H1 (cell line): ENCODE measurements at regions not wholly inside any gene's neighbourhood (a gene's known extent, or its start where the extent isn't known, plus 50 kb on each side); places are given as distances from the start of the nearest gene placed in this dataset.

Experiments
- CTCF ChIA-PET: fragments of 300-600 bp; sonication (Branson Sonifier 250); formaldehyde crosslinking; loops from one replicate; lab custom pipeline; 2021; ENCODE audit not compliant: partially characterized antibody; lab: Charles Lee
- POLR2A ChIA-PET: fragments of 300-600 bp; sonication (Branson Sonifier 250); formaldehyde crosslinking; loops from one replicate; lab custom pipeline; 2021; ENCODE audit warnings: inconsistent platforms; ENCODE audit not compliant: partially characterized antibody; lab: Charles Lee
- DNase-seq, 2 experiments: peaks; one replicate each; pipeline versions ENCODE4 v3.0.0 to v3.0.0-alpha.2; 2010 to 2022; ENCODE audit warnings: low spot score in 2 of 2, low read depth in 1 of 2, mixed read lengths in 1 of 2
- FAIRE-seq: peaks from 2 replicates; lab custom pipeline; 2011; peaks lifted over from hg19 to GRCh38; lab: Jason Lieb, UNC
- H2AFZ ChIP-seq: 2 replicates; pipeline ENCODE4 v1.8.1; 2012; ENCODE audit warnings: low read length, inconsistent platforms
- H2AK5ac ChIP-seq: 2 replicates; pipeline ENCODE4 v1.6.1; 2013; ENCODE audit warnings: low read depth, low read length
- H2BK120ac ChIP-seq: replicated peaks from 2 replicates; pipeline ENCODE3; 2013; ENCODE audit warnings: low read depth, low read length, inconsistent platforms
- H2BK12ac ChIP-seq: 2 replicates; pipeline ENCODE4 v1.6.1; 2013; ENCODE audit warnings: low read depth, low read length
- H2BK15ac ChIP-seq: 2 replicates; pipeline ENCODE4 v1.6.1; 2013; ENCODE audit warnings: low read length
- H2BK20ac ChIP-seq: 2 replicates; pipeline ENCODE4 v1.6.1; 2013; ENCODE audit warnings: low read length
- H2BK5ac ChIP-seq: 2 replicates; pipeline ENCODE4 v1.6.1; 2013; ENCODE audit warnings: low read depth, low read length
- H3K14ac ChIP-seq: 2 replicates; pipeline ENCODE4 v1.6.1; 2013; ENCODE audit warnings: inconsistent platforms; ENCODE audit not compliant: insufficient read length
- H3K18ac ChIP-seq: 2 replicates; pipeline ENCODE4 v1.6.1; 2013; ENCODE audit warnings: low read length; ENCODE audit errors: extremely low read depth
- H3K23ac ChIP-seq: 2 replicates; pipeline ENCODE4 v1.6.1; 2013; ENCODE audit warnings: inconsistent platforms; ENCODE audit not compliant: insufficient read length
- H3K23me2 ChIP-seq: 2 replicates; pipeline ENCODE4 v1.6.1; 2013; ENCODE audit warnings: low read depth, low read length
- H3K27ac ChIP-seq: 2 replicates; pipeline ENCODE4 v1.6.1; 2011; ENCODE audit warnings: low read depth, low read length, inconsistent platforms
- H3K27me3 ChIP-seq, 4 experiments: replicated peaks in 1 of 4; 1 replicate in 1 of 4; 2 replicates in 3 of 4; pipeline versions ENCODE4 v1.6.1 to v1.8.1; 2011 to 2013; ENCODE audit warnings: low read length in 3 of 4, mild to moderate bottlenecking in 3 of 4, inconsistent platforms in 2 of 4, mixed read lengths in 2 of 4, moderate library complexity in 1 of 4; ENCODE audit not compliant: control insufficient read depth in 3 of 4, insufficient read depth in 3 of 4; ENCODE audit errors: extremely low read depth in 1 of 4
- H3K36me3 ChIP-seq, 4 experiments: 2 replicates each; pipeline versions ENCODE4 v1.6.1 to v1.8.1; 2011 to 2013; ENCODE audit warnings: mild to moderate bottlenecking in 4 of 4, low read length in 3 of 4, moderate library complexity in 2 of 4, control low read depth in 1 of 4, inconsistent platforms in 1 of 4; ENCODE audit not compliant: insufficient read depth in 4 of 4, control insufficient read depth in 2 of 4
- H3K4ac ChIP-seq: replicated peaks from 2 replicates; pipeline ENCODE3; 2013; ENCODE audit warnings: low read length, low read depth, mixed read lengths, inconsistent platforms; ENCODE audit not compliant: insufficient read length
- H3K4me1 ChIP-seq, 4 experiments: replicated peaks in 1 of 4; 1 replicate in 1 of 4; 2 replicates in 3 of 4; pipeline versions ENCODE4 v1.6.1 to v1.8.1; 2011 to 2013; ENCODE audit warnings: low read length in 3 of 4, inconsistent platforms in 2 of 4, mixed read lengths in 1 of 4; ENCODE audit not compliant: insufficient read depth in 4 of 4, control insufficient read depth in 3 of 4
- H3K4me2 ChIP-seq, 2 experiments: 2 replicates each; pipeline versions ENCODE4 v1.6.1 to v1.8.1; 2011 to 2013; ENCODE audit warnings: low read depth in 2 of 2, low read length in 2 of 2, control low read depth in 1 of 2, inconsistent platforms in 1 of 2, mild to moderate bottlenecking in 1 of 2; ENCODE audit not compliant: insufficient read depth in 1 of 2
- H3K4me3 ChIP-seq, 4 experiments: fragments of 200-600, 300-600 bp in 1 of 4; sonication (generic), shearing (Covaris generic), sonication (Bioruptor Twin) in 1 of 4; 2 replicates each; pipeline versions ENCODE4 v1.5.1 to v1.8.1; 2011 to 2016; ENCODE audit warnings: low read length in 4 of 4, low read depth in 3 of 4, control low read depth in 2 of 4, inconsistent platforms in 2 of 4, mild to moderate bottlenecking in 2 of 4, mixed read lengths in 1 of 4, moderate library complexity in 1 of 4; ENCODE audit not compliant: insufficient read depth in 2 of 4; ENCODE audit errors: extremely low read depth in 1 of 4
- H3K56ac ChIP-seq: replicated peaks from 2 replicates; pipeline ENCODE3; 2013; ENCODE audit warnings: low read depth, mild to moderate bottlenecking, mixed read lengths, low read length, inconsistent platforms; ENCODE audit not compliant: insufficient read length
- H3K79me1 ChIP-seq: 2 replicates; pipeline ENCODE4 v1.6.1; 2013; ENCODE audit warnings: low read depth, low read length, control low read depth
- H3K79me2 ChIP-seq, 2 experiments: 2 replicates each; pipeline versions ENCODE4 v1.6.1 to v1.8.1; 2012 to 2013; ENCODE audit warnings: low read length in 2 of 2, mild to moderate bottlenecking in 2 of 2, inconsistent platforms in 1 of 2; ENCODE audit not compliant: insufficient read depth in 2 of 2, control insufficient read depth in 1 of 2
- H3K9ac ChIP-seq, 4 experiments: replicated peaks in 1 of 4; 1 replicate in 1 of 4; 2 replicates in 3 of 4; pipeline versions ENCODE4 v1.6.1 to v1.8.1; 2011 to 2013; ENCODE audit warnings: low read depth in 3 of 4, low read length in 3 of 4, control low read depth in 2 of 4, mild to moderate bottlenecking in 2 of 4, moderate library complexity in 2 of 4, inconsistent platforms in 1 of 4; ENCODE audit errors: extremely low read depth in 1 of 4
- H3K9me3 ChIP-seq, 2 experiments: 2 replicates each; pipeline versions ENCODE4 v1.6.1 to v1.8.1; 2012 to 2013; ENCODE audit warnings: mild to moderate bottlenecking in 2 of 2, moderate library complexity in 2 of 2, control low read depth in 1 of 2, inconsistent platforms in 1 of 2, low read depth in 1 of 2, low read length in 1 of 2, mixed read lengths in 1 of 2; ENCODE audit not compliant: insufficient read depth in 2 of 2
- H4K20me1 ChIP-seq, 2 experiments: replicated peaks in 1 of 2; 2 replicates each; pipeline versions ENCODE3 to v1.8.1; 2011 to 2013; ENCODE audit warnings: inconsistent platforms in 2 of 2, low read length in 2 of 2, mild to moderate bottlenecking in 1 of 2; ENCODE audit not compliant: insufficient read depth in 2 of 2, control insufficient read depth in 1 of 2
- H4K5ac ChIP-seq: 2 replicates; pipeline ENCODE4 v1.6.1; 2013; ENCODE audit warnings: low read length, low read depth, mixed read lengths, inconsistent platforms; ENCODE audit not compliant: insufficient read length
- H4K8ac ChIP-seq: 2 replicates; pipeline ENCODE4 v1.8.0; 2013; ENCODE audit warnings: mild to moderate bottlenecking, moderate library complexity, low read length, inconsistent platforms; ENCODE audit not compliant: insufficient read depth; ENCODE audit errors: extremely low read depth
- H4K91ac ChIP-seq: replicated peaks from 2 replicates; pipeline ENCODE3; 2013; ENCODE audit warnings: low read length, mixed read lengths, inconsistent platforms; ENCODE audit not compliant: insufficient read length
- CREB1 ChIP-seq: IDR thresholded peaks from 2 replicates; pipeline ENCODE4 v1.6.1; 2012; ENCODE audit warnings: inconsistent platforms
- JUND ChIP-seq: IDR thresholded peaks from 2 replicates; pipeline ENCODE4 v1.6.1; 2011; ENCODE audit warnings: mild to moderate bottlenecking, improper control_type of control experiment, low read length
- PHF8 ChIP-seq: fragments of 200-600 bp; sonication (generic); conservative IDR thresholded peaks from 2 replicates; pipeline ENCODE4 v1.7.1; 2012; ENCODE audit warnings: low read depth, mild to moderate bottlenecking, inconsistent platforms, low read length, moderate library complexity
- WGBS, 2 experiments: shearing (Covaris generic) in 1 of 2; methylation state at CpG; one replicate each; pipeline versions ENCODE4 v1.1.6 to v1.1.7; 2013 to 2015; ENCODE audit warnings: low lambda C conversion rate in 2 of 2, mixed read lengths in 2 of 2, inconsistent platforms in 1 of 2, low coverage in 1 of 2, missing lambda C conversion rate in 1 of 2; ENCODE audit not compliant: insufficient replicate concordance in 2 of 2, insufficient coverage in 1 of 2, insufficient read length in 1 of 2; ENCODE audit errors: extremely low coverage in 1 of 2, missing lambda C conversion rate in 1 of 2; 5-methylcytosine and 5-hydroxymethylcytosine counted together

DNA sequence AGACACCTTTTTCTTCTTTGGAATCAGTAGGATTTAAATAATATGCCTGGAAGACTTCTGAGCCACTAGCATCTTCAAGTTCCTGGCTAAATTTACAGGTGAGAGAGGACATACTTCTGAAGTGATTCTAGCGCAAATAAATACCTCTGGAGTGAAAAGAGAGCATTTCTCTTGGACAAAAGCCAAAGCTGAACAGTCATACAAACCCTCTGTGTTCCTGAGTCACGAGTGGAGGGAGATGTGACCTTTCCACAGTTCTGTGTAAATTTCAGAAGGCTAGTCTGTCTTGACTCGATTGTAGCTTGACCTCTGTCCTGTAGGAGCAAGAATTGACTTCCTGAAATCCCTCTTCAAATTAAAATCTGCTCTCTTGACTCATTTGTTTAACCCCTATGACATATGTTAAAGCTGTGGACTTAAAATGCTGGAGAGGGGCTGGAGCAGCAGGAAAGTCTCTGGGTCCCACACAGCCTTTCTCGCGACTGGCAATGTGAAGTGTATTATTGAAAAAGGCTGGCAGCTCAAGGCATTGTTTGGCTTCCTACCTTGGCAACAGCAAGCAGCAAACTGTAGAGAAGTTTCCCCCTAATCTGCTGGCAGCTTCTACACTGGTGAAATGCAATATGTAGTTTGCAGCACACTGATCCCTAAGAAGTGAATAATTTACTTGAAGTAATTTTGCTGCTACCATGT is 79.6 kb upstream of the GCFC2 start:
- H2BK12ac ChIP-seq = no peak overlapping the region
- no peak overlapping the region for H3K9ac ChIP-seq
- no peaks in the 10 kb centered on the region for H3K9me3 ChIP-seq
- H3K36me3 ChIP-seq = no peaks in the 10 kb centered on the region
- no peak overlapping the region for H3K27ac ChIP-seq
- FAIRE-seq (no peak), DNase-seq (no peak)
- H4K8ac ChIP-seq = no peak overlapping the region
- POLR2A ChIA-PET = no interaction called here
- CTCF ChIA-PET = no interaction called here
- TF ChIP-seq PHF8 (no peak), JUND (no peak), CREB1 (no peak)
- H3K79me2 ChIP-seq = no peaks in the 10 kb centered on the region
- no peak overlapping the region for H3K23ac ChIP-seq
- H3K18ac ChIP-seq = no peak overlapping the region
- H3K4me3 ChIP-seq = no peak overlapping the region
- H2AK5ac ChIP-seq = no peak overlapping the region
- H4K91ac ChIP-seq = no peak overlapping the region
- no peaks in the 10 kb centered on the region for H3K79me1 ChIP-seq
- H3K4ac ChIP-seq = no peak overlapping the region
- H3K4me2 ChIP-seq = no peak overlapping the region
- no peak overlapping the region for H3K56ac ChIP-seq
- H3K4me1 ChIP-seq = peaks cover 0 to 11% (median 1%) of the 10 kb centered on the region in 4 experiments; a peak in 1 of 7 replicates
- H2BK20ac ChIP-seq = no peak overlapping the region
- no peak overlapping the region for H3K14ac ChIP-seq
- H2AFZ ChIP-seq = no peak overlapping the region
- H2BK15ac ChIP-seq = no peak overlapping the region
- H3K27me3 ChIP-seq = no peaks in the 10 kb centered on the region
- H3K23me2 ChIP-seq = no peaks in the 10 kb centered on the region
- no peaks in the 10 kb centered on the region for H4K20me1 ChIP-seq
- H4K5ac ChIP-seq = no peak overlapping the region
- WGBS, 2 experiments = 82% methylated on average over 5 of the region's 5 CpGs; no CpG with 5 or more reads in 1 of the 2 experiments
- H2BK120ac ChIP-seq = no peak overlapping the region
- no peak overlapping the region for H2BK5ac ChIP-seq
